Upper lobe of left lung (tissue), 4 donors: ENCODE measurements at regions not wholly inside any gene's neighbourhood (a gene's known extent, or its start where the extent isn't known, plus 50 kb on each side); places are given as distances from the start of the nearest gene placed in this dataset.

Source experiments
- CTCF ChIP-seq, 6 experiments: fragments of 450-650 bp in 4 of 6; fragments of 200-600 bp in 2 of 6; sonication (generic) in 2 of 6; IDR thresholded peaks; one replicate each; pipeline ENCODE4 v1.5.1; 2016 to 2019; ENCODE audit warnings: antibody characterized with exemption in 6 of 6
- EP300 ChIP-seq, 4 donors: sonication (generic); formaldehyde crosslinking; IDR thresholded peaks; one replicate each; pipeline ENCODE4 v1.5.1; 2017; ENCODE audit warnings: antibody characterized with exemption in 4 of 4, control low read depth in 2 of 4
- POLR2A ChIP-seq, 4 donors: fragments of 450-650 bp; IDR thresholded peaks; one replicate each; pipeline ENCODE4 v1.5.1; 2016 to 2017; ENCODE audit warnings: antibody characterized with exemption in 4 of 4, mild to moderate bottlenecking in 2 of 4
- POLR2AphosphoS5 ChIP-seq, 2 donors: sonication (generic); formaldehyde crosslinking; IDR thresholded peaks; one replicate each; pipeline ENCODE4 v1.5.1; 2017; ENCODE audit warnings: antibody characterized with exemption in 2 of 2

DNA sequence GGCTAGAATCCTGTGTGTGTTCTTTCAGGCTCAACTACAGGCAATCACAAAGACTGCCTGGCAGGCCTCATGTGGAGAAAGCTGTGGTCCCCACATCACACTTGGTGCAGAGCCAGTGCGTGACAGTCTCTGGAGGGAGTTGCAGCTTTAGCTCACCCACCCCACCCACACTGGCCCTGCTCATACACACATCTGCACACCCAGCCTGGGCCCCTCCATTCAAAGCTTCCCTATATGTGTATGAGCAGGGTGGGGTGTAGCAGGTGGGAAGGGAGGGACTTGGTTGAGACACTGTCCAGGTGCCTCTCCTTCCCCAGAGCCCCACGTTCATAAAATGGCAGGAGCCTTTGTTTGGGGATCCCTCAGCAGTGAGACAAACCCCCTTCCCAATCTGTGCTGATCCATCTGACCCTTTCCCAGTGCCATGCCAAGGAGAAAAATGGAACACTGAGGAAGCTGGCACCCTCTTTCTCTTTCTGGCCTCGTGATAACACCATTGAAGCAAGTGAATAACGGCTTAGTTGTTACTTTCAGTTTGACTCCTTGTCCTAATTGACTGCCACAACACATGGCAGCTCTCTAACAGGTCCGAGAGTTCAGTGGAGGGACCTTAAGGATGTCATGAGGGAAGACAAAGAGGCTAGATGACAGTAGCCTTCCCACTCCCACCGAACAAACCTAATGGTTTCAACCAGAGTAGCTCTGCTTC is 53.8 kb upstream of the NRSN1 start:
- TF ChIP-seq POLR2A (IDR thresholded peaks at IDR 0.05) (no peak), POLR2AphosphoS5 (IDR thresholded peaks at IDR 0.05) (no peak), EP300 (IDR thresholded peaks at IDR 0.05) (no peak), CTCF (IDR thresholded peaks at IDR 0.05) (no peak)
